Amniotic epithelial cell (primary cell): ENCODE measurements at regions not wholly inside any gene's neighbourhood (a gene's known extent, or its start where the extent isn't known, plus 50 kb on each side); places are given as distances from the start of the nearest gene placed in this dataset.
"Not testable (repeated sequence)": the region's sequence is repeated elsewhere in the genome, so short reads cannot be mapped to it uniquely, and the experiment has no call there.

ENCODE experiments used
- DNase-seq: peaks from one replicate; pipeline ENCODE4 v3.0.0-alpha.2; 2010; ENCODE audit warnings: low read depth

- no peak for DNase-seq
Measured at GRCh38 chr13:72657379-72657778, 70.0 kb downstream of the MZT1 start.

- no peak for DNase-seq
Measured at GRCh38 chr13:72656357-72656756, 71.1 kb downstream of the MZT1 start.

DNA sequence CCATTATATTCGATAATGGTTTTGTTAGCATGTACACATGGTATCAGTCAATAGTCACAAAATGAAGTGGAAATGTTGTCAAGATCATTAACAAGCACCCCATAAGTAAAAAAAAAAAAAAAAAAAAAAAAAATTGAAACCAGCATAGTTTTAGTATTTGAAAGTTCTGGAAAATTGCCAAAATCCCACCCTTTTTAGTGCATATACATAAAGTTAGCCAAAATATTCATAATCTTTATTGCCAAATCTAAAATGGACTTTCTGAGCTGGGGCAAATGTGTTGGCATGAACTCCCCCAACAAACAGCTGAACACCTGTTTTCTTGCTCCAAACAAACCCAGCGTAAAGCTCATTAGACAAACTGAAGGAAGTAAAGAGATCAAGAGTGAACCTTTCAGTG, 73.9 kb downstream of the MZT1 start:
- DNase-seq, result no peak

- DNase-seq, result no peak
Measured at GRCh38 chr13:72652681-72653080, 74.7 kb downstream of the MZT1 start.

- no peak for DNase-seq
Measured at GRCh38 chr13:72651144-72651543, 76.3 kb downstream of the MZT1 start.

- DNase-seq, result no peak
Measured at GRCh38 chr13:72650051-72650700, 77.3 kb downstream of the MZT1 start.

DNA sequence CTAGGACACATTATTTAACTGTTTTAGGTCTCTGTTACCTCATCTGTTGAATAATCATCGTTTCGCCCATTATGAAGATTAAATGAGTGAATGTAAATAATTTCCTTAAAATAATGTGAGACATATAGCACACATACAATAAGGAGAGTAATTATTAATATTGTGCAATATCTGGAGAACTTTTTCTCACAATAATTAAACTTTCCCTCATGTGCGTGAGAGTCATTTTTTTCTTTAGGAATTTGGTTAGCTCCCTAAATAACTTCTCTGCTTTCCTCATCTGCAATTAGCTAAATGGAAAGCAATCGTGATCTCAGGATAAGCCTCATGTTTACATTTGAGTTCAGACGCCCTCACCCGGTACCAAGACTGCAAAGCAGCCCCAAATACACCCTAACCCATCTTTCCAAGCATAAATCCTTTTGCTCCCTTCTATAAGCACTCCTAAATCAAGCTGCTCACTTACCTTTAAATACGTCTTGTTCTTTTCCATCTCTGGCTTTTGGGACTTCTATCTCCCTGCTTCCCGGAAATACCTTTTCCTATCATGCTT, 78.8 kb downstream of the MZT1 start:
- DNase-seq, result peak; percentile 3

GRCh38 chr13:72647422-72647821, 80.0 kb downstream of the MZT1 start:
- DNase-seq, result no peak

DNA sequence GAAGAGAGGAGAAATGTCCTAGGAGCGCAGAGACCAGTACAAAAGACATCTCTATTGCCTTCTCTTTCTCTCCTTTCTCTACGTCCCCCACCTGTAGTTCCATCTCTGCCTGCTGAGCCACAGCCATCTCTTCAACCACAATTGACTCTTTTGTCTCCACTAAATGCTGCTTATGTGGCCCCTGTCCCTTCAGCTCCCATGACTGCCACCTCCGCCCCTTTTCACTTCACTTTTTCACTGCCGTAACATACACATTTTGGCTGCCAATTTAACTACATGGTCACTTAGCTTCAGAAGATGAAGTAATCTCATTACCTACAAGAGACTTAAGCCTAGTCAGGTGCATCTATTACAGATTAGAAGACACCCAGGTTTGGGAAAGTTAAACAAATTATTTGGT, 81.9 kb downstream of the MZT1 start:
- no peak for DNase-seq

- peak; percentile 61 for DNase-seq
Measured at GRCh38 chr13:72643311-72643989, 84.0 kb downstream of the MZT1 start.

DNA sequence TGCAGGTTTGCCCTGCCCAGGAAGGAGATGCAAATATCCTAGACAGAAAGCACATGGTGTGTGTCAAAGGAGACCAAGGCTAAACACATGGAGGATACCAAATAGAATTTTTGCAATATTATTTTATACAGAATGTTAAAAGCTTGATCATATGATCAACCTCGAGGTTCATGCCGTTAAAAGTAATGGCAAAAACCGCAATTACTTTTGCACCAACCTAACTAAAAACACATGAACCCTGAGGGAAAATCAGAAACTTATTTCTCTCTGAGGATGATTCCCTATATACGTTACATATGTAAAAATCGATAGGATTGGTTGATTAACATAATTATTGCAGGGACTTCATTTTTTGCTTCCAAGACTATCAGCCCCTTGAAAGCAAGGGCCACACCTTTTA, 88.1 kb downstream of the MZT1 start:
- no peak for DNase-seq

GRCh38 chr13:72638059-72638815, 89.2 kb downstream of the MZT1 start:
- DNase-seq, result no peak

- no peak for DNase-seq
Measured at GRCh38 chr13:72637561-72637960, 89.9 kb downstream of the MZT1 start.

DNA sequence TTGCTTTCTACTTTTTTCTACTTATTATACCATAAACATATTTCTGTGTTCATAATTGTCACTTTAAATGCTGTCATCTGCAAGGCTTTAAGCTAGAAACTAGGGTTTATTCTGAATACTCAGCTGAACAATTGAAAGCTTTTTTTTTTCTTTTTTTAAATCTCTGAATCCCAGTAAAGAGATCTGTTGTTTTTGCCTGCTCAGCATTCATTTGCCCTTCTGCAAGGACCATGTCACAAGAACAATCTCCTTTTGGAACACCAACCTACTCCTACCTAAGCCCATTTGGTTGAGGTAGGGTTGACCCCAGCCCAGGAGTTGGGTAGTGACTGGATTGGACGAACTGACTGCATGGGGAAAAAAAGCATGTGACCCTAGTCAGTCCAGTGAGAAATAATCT, 92.6 kb downstream of the MZT1 start:
- DNase-seq, result no peak

DNA sequence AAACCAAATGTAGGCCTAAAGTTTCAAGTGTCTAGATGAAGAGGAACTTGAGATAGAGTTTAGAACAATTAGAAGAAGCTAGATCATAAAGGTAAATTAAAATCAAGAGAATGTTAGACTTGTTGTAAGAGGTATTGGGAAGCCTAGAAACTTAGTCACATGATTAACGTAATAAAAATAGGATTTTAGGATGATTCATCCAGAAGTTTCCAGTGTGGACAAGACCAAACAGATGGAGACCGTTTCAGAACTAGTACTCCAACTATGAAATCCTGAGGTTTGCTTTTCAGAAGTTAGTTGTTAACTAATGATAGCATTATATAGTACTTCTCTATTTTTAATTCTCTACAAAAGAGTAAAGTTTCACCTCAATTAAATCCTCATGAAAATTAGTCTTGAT, 104.9 kb downstream of the MZT1 start:
- DNase-seq, result no peak

DNA sequence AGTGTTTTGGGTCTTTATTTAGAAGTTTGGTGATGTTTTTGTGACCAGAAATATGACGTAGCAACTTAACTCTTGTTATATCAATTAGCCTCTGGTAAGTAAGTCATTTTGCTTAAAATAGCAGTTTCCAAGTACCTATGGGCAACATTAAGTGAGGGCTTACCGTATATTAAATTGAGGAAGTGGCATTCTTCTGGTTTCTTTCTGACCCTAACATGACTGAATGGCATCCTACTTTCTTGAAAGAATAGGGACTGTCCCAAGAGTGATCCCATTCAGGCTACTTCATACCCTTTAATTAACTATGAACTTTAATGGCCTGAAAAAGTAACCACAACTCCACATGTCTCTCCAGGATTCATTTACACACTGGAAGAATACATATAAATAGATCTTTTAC, 106.6 kb downstream of the MZT1 start:
- no peak for DNase-seq

GRCh38 chr13:72617951-72618350, 109.5 kb downstream of the MZT1 start:
- no peak for DNase-seq

- no peak for DNase-seq
Measured at GRCh38 chr13:72617186-72617585, 110.2 kb downstream of the MZT1 start.

DNA sequence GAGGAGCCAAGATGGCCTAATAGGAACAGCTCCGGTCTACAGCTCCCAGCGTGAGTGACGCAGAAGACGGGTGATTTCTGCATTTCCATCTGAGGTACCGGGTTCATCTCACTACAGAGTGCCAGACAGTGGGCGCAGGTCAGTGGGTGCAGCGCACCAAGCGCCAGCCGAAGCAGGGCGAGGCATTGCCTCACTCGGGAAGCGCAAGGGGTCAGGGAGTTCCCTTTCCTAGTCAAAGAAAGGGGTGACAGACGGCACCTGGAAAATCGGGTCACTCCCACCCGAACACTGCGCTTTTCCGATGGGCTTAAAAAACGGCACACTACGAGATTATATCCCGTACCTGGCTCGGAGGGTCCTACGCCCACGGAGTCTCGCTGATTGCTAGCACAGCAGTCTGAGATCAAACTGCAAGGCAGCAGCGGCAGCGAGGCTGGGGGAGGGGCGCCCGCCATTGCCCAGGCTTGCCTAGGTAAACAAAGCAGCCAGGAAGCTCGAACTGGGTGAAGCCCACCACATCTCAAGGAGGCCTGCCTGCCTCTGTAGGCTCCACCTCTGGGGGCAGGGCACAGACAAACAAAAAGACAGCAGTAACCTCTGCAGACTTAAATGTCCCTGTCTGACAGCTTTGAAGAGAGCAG, 117.1 kb downstream of the MZT1 start:
- not testable (repeated sequence) for DNase-seq

- no peak for DNase-seq
Measured at GRCh38 chr13:72599178-72599743, 128.2 kb downstream of the MZT1 start.

- DNase-seq, result no peak
Measured at GRCh38 chr13:72590091-72590740, 137.2 kb downstream of the MZT1 start.

- DNase-seq, result peak; percentile 3
Measured at GRCh38 chr13:72586518-72586917, 140.9 kb downstream of the MZT1 start.
